Ishikawa (cell line): ENCODE measurements at regions not wholly inside any gene's neighbourhood (a gene's known extent, or its start where the extent isn't known, plus 50 kb on each side); places are given as distances from the start of the nearest gene placed in this dataset.

Experiments
- CEBPB ChIP-seq: IDR thresholded peaks from 2 replicates; pipeline ENCODE4 v1.6.1; 2012
- EP300 ChIP-seq: IDR thresholded peaks from 2 replicates; pipeline ENCODE4 v1.6.1; 2012; ENCODE audit warnings: borderline replicate concordance
- MAX ChIP-seq: IDR thresholded peaks from 2 replicates; pipeline ENCODE4 v1.6.1; 2012
- RAD21 ChIP-seq: IDR thresholded peaks from 2 replicates; pipeline ENCODE4 v1.6.1; 2012; ENCODE audit warnings: low read depth
- TCF12 ChIP-seq: IDR thresholded peaks from 2 replicates; pipeline ENCODE4 v1.6.1; 2012; ENCODE audit warnings: low read depth
- YY1 ChIP-seq: IDR thresholded peaks from 2 replicates; pipeline ENCODE4 v1.6.1; 2012; ENCODE audit warnings: low read depth

GRCh38 chr14:58865514-58866281 is 227.9 kb downstream of the DACT1 start:
- TF ChIP-seq CEBPB: no peak
- no peak for TF ChIP-seq MAX
- no peak for TF ChIP-seq TCF12
- no peak for TF ChIP-seq EP300
- no peak for TF ChIP-seq YY1
- TF ChIP-seq RAD21: no peak
